ENCODE measurements at regions not wholly inside any gene's neighbourhood (a gene's known extent, or its start where the extent isn't known, plus 50 kb on each side); places are given as distances from the start of the nearest gene placed in this dataset.

- ATAC-seq (no peak), DNase-seq (no peak)
- intact Hi-C loops (cut with DNase I): no loop called here
- no peaks in the 10 kb centered on the region for H3K36me3 ChIP-seq
- H3K4me1 ChIP-seq: peaks cover 0 to 20% (median 0%) of the 10 kb centered on the region in 12 donors
- TF ChIP-seq POLR2A (IDR thresholded peaks at IDR 0.05): no peak
- WGBS, 4 donors: 77 to 82% (median 80%) methylated on average over 14 of the region's 14 CpGs
- no peak overlapping the region for H3K4me3 ChIP-seq
- no peak overlapping the region for H3K27ac ChIP-seq
- peaks cover 0 to 26% (median 8%) of the 10 kb centered on the region in 9 donors for H3K27me3 ChIP-seq
- no peaks in the 10 kb centered on the region for H3K9me3 ChIP-seq
These were observed 67.5 kb upstream of the CLDN14 start for GRCh38 chr21:36547464-36547863.

GRCh38 chr21:36548866-36549265, 68.9 kb upstream of the CLDN14 start:
- peaks cover 0 to 13% (median 3%) of the 10 kb centered on the region in 9 donors for H3K27me3 ChIP-seq
- intact Hi-C loops (cut with DNase I): no loop called here
- peaks cover 0 to 18% (median 0%) of the 10 kb centered on the region in 12 donors for H3K4me1 ChIP-seq
- TF ChIP-seq POLR2A (IDR thresholded peaks at IDR 0.05) (no peak), CTCF (IDR thresholded peaks at IDR 0.05) (no peak)
- H3K36me3 ChIP-seq: no peaks in the 10 kb centered on the region
- H3K9me3 ChIP-seq: no peaks in the 10 kb centered on the region
- WGBS, 4 donors: 38 to 62% (median 44%) methylated on average over 3 of the region's 3 CpGs
- no peak overlapping the region for H3K27ac ChIP-seq
- DNase-seq (no peak), ATAC-seq (no peak)
- no peak overlapping the region for H3K4me3 ChIP-seq

GRCh38 chr21:36549470-36549869, 69.5 kb upstream of the CLDN14 start:
- ATAC-seq (no peak), DNase-seq (no peak)
- intact Hi-C loops (cut with DNase I): no loop called here
- H3K4me1 ChIP-seq: peaks cover 0 to 18% (median 0%) of the 10 kb centered on the region in 12 donors
- no peaks in the 10 kb centered on the region for H3K9me3 ChIP-seq
- H3K4me3 ChIP-seq: no peak overlapping the region
- TF ChIP-seq CTCF (IDR thresholded peaks at IDR 0.05) (no peak), POLR2A (IDR thresholded peaks at IDR 0.05) (no peak)
- no peak overlapping the region for H3K27ac ChIP-seq
- H3K27me3 ChIP-seq: peaks cover 0 to 13% (median 3%) of the 10 kb centered on the region in 9 donors
- no peaks in the 10 kb centered on the region for H3K36me3 ChIP-seq
- WGBS, 4 donors: 69 to 83% (median 73%) methylated on average over 7 of the region's 7 CpGs

GRCh38 chr21:36550761-36551160, 70.8 kb upstream of the CLDN14 start:
- H3K4me3 ChIP-seq: no peak overlapping the region
- H3K9me3 ChIP-seq: no peaks in the 10 kb centered on the region
- no peak for TF ChIP-seq CTCF (IDR thresholded peaks at IDR 0.05)
- no peak for TF ChIP-seq POLR2A (IDR thresholded peaks at IDR 0.05)
- peaks cover 0 to 13% (median 0%) of the 10 kb centered on the region in 9 donors for H3K27me3 ChIP-seq
- H3K4me1 ChIP-seq: peaks cover 0 to 18% (median 0%) of the 10 kb centered on the region in 12 donors
- intact Hi-C loops (cut with DNase I): no loop called here
- peak in 2 of 4 donors; percentile 44 to 59 for ATAC-seq
- no peaks in the 10 kb centered on the region for H3K36me3 ChIP-seq
- 57 to 75% (median 72%) methylated on average over 7 of the region's 7 CpGs for WGBS, 4 donors
- no peak for DNase-seq
- H3K27ac ChIP-seq: no peak overlapping the region

- H3K27ac ChIP-seq: no peak overlapping the region
- WGBS, 4 donors: 78 to 86% (median 79%) methylated on average over 4 of the region's 4 CpGs
These were observed 71.4 kb upstream of the CLDN14 start for GRCh38 chr21:36551321-36551720.

More at GRCh38 chr21:36551321-36551720, 71.4 kb upstream of the CLDN14 start:
- intact Hi-C loops (cut with DNase I): no loop called here
- ATAC-seq (no peak), DNase-seq (no peak)
- no peaks in the 10 kb centered on the region for H3K36me3 ChIP-seq
- no peaks in the 10 kb centered on the region for H3K9me3 ChIP-seq
- H3K4me3 ChIP-seq: no peak overlapping the region
- H3K27me3 ChIP-seq: peaks cover 0 to 18% (median 0%) of the 10 kb centered on the region in 9 donors
- peaks cover 0 to 15% (median 0%) of the 10 kb centered on the region in 12 donors for H3K4me1 ChIP-seq
- TF ChIP-seq CTCF (IDR thresholded peaks at IDR 0.05) (no peak), POLR2A (IDR thresholded peaks at IDR 0.05) (no peak)
